CD4-positive, alpha-beta T cell treated with Interleukin-2 at 100 ng/mL for 4 hours (primary cell): ENCODE measurements at regions not wholly inside any gene's neighbourhood (a gene's known extent, or its start where the extent isn't known, plus 50 kb on each side); places are given as distances from the start of the nearest gene placed in this dataset.

Source experiments
- DNase-seq: peaks from one replicate; pipeline ENCODE4 v3.0.0-alpha.2; 2020; ENCODE audit warnings: low spot score

- DNase-seq, result no peak
These were observed 414.6 kb upstream of the PROK2 start for GRCh38 chr3:72199530-72199929.

- no peak for DNase-seq
These were observed 411.5 kb upstream of the PROK2 start for GRCh38 chr3:72196377-72196929.

GRCh38 chr3:72195895-72196294, 410.9 kb upstream of the PROK2 start:
- no peak for DNase-seq

GRCh38 chr3:72194458-72194857, 409.5 kb upstream of the PROK2 start:
- DNase-seq, result no peak

- DNase-seq, result no peak
These were observed 409.0 kb upstream of the PROK2 start for GRCh38 chr3:72193771-72194430.

GRCh38 chr3:72192572-72192971, 407.6 kb upstream of the PROK2 start:
- DNase-seq, result no peak

- DNase-seq, result no peak
These were observed 406.4 kb upstream of the PROK2 start for GRCh38 chr3:72191209-72191960.

- no peak for DNase-seq
These were observed 405.1 kb upstream of the PROK2 start for GRCh38 chr3:72190050-72190449.

GRCh38 chr3:72189339-72189738, 404.4 kb upstream of the PROK2 start:
- no peak for DNase-seq

- no peak for DNase-seq
These were observed 403.6 kb upstream of the PROK2 start for GRCh38 chr3:72188536-72188935.

GRCh38 chr3:72187131-72187530, 402.2 kb upstream of the PROK2 start:
- DNase-seq, result no peak

- no peak for DNase-seq
These were observed 401.5 kb upstream of the PROK2 start for GRCh38 chr3:72186400-72186855.

GRCh38 chr3:72185549-72186399, 400.8 kb upstream of the PROK2 start:
- no peak for DNase-seq

- DNase-seq, result no peak
These were observed 398.5 kb upstream of the PROK2 start for GRCh38 chr3:72183489-72183888.

- DNase-seq, result no peak
These were observed 397.3 kb upstream of the PROK2 start for GRCh38 chr3:72182206-72182605.

- DNase-seq, result no peak
These were observed 396.3 kb upstream of the PROK2 start for GRCh38 chr3:72181251-72181650.

GRCh38 chr3:72180405-72180804, 395.5 kb upstream of the PROK2 start:
- DNase-seq, result no peak

- no peak for DNase-seq
These were observed 394.1 kb upstream of the PROK2 start for GRCh38 chr3:72179107-72179464.

- no peak for DNase-seq
These were observed 393.6 kb upstream of the PROK2 start for GRCh38 chr3:72178463-72179106.

- DNase-seq, result no peak
These were observed 392.4 kb upstream of the PROK2 start for GRCh38 chr3:72177075-72178050.

GRCh38 chr3:72176537-72177041, 391.6 kb upstream of the PROK2 start:
- no peak for DNase-seq
